H1 (cell line): ENCODE measurements at regions not wholly inside any gene's neighbourhood (a gene's known extent, or its start where the extent isn't known, plus 50 kb on each side); places are given as distances from the start of the nearest gene placed in this dataset.

Experiments used
- CTCF ChIA-PET: fragments of 300-600 bp; sonication (Branson Sonifier 250); formaldehyde crosslinking; loops from one replicate; lab custom pipeline; 2021; ENCODE audit not compliant: partially characterized antibody; lab: Charles Lee
- POLR2A ChIA-PET: fragments of 300-600 bp; sonication (Branson Sonifier 250); formaldehyde crosslinking; loops from one replicate; lab custom pipeline; 2021; ENCODE audit warnings: inconsistent platforms; ENCODE audit not compliant: partially characterized antibody; lab: Charles Lee
- DNase-seq, 2 experiments: peaks; one replicate each; pipeline versions ENCODE4 v3.0.0 to v3.0.0-alpha.2; 2010 to 2022; ENCODE audit warnings: low spot score in 2 of 2, low read depth in 1 of 2, mixed read lengths in 1 of 2
- FAIRE-seq: peaks from 2 replicates; lab custom pipeline; 2011; peaks lifted over from hg19 to GRCh38; lab: Jason Lieb, UNC
- H2AFZ ChIP-seq: 2 replicates; pipeline ENCODE4 v1.8.1; 2012; ENCODE audit warnings: low read length, inconsistent platforms
- H2AK5ac ChIP-seq: 2 replicates; pipeline ENCODE4 v1.6.1; 2013; ENCODE audit warnings: low read depth, low read length
- H2BK120ac ChIP-seq: replicated peaks from 2 replicates; pipeline ENCODE3; 2013; ENCODE audit warnings: low read depth, low read length, inconsistent platforms
- H2BK12ac ChIP-seq: 2 replicates; pipeline ENCODE4 v1.6.1; 2013; ENCODE audit warnings: low read depth, low read length
- H2BK15ac ChIP-seq: 2 replicates; pipeline ENCODE4 v1.6.1; 2013; ENCODE audit warnings: low read length
- H2BK20ac ChIP-seq: 2 replicates; pipeline ENCODE4 v1.6.1; 2013; ENCODE audit warnings: low read length
- H2BK5ac ChIP-seq: 2 replicates; pipeline ENCODE4 v1.6.1; 2013; ENCODE audit warnings: low read depth, low read length
- H3K14ac ChIP-seq: 2 replicates; pipeline ENCODE4 v1.6.1; 2013; ENCODE audit warnings: inconsistent platforms; ENCODE audit not compliant: insufficient read length
- H3K18ac ChIP-seq: 2 replicates; pipeline ENCODE4 v1.6.1; 2013; ENCODE audit warnings: low read length; ENCODE audit errors: extremely low read depth
- H3K23ac ChIP-seq: 2 replicates; pipeline ENCODE4 v1.6.1; 2013; ENCODE audit warnings: inconsistent platforms; ENCODE audit not compliant: insufficient read length
- H3K23me2 ChIP-seq: 2 replicates; pipeline ENCODE4 v1.6.1; 2013; ENCODE audit warnings: low read depth, low read length
- H3K27ac ChIP-seq: 2 replicates; pipeline ENCODE4 v1.6.1; 2011; ENCODE audit warnings: low read depth, low read length, inconsistent platforms
- H3K27me3 ChIP-seq, 4 experiments: replicated peaks in 1 of 4; 1 replicate in 1 of 4; 2 replicates in 3 of 4; pipeline versions ENCODE4 v1.6.1 to v1.8.1; 2011 to 2013; ENCODE audit warnings: low read length in 3 of 4, mild to moderate bottlenecking in 3 of 4, inconsistent platforms in 2 of 4, mixed read lengths in 2 of 4, moderate library complexity in 1 of 4; ENCODE audit not compliant: control insufficient read depth in 3 of 4, insufficient read depth in 3 of 4; ENCODE audit errors: extremely low read depth in 1 of 4
- H3K36me3 ChIP-seq, 4 experiments: 2 replicates each; pipeline versions ENCODE4 v1.6.1 to v1.8.1; 2011 to 2013; ENCODE audit warnings: mild to moderate bottlenecking in 4 of 4, low read length in 3 of 4, moderate library complexity in 2 of 4, control low read depth in 1 of 4, inconsistent platforms in 1 of 4; ENCODE audit not compliant: insufficient read depth in 4 of 4, control insufficient read depth in 2 of 4
- H3K4ac ChIP-seq: replicated peaks from 2 replicates; pipeline ENCODE3; 2013; ENCODE audit warnings: low read length, low read depth, mixed read lengths, inconsistent platforms; ENCODE audit not compliant: insufficient read length
- H3K4me1 ChIP-seq, 4 experiments: replicated peaks in 1 of 4; 1 replicate in 1 of 4; 2 replicates in 3 of 4; pipeline versions ENCODE4 v1.6.1 to v1.8.1; 2011 to 2013; ENCODE audit warnings: low read length in 3 of 4, inconsistent platforms in 2 of 4, mixed read lengths in 1 of 4; ENCODE audit not compliant: insufficient read depth in 4 of 4, control insufficient read depth in 3 of 4
- H3K4me2 ChIP-seq, 2 experiments: 2 replicates each; pipeline versions ENCODE4 v1.6.1 to v1.8.1; 2011 to 2013; ENCODE audit warnings: low read depth in 2 of 2, low read length in 2 of 2, control low read depth in 1 of 2, inconsistent platforms in 1 of 2, mild to moderate bottlenecking in 1 of 2; ENCODE audit not compliant: insufficient read depth in 1 of 2
- H3K4me3 ChIP-seq, 4 experiments: fragments of 200-600, 300-600 bp in 1 of 4; sonication (generic), shearing (Covaris generic), sonication (Bioruptor Twin) in 1 of 4; 2 replicates each; pipeline versions ENCODE4 v1.5.1 to v1.8.1; 2011 to 2016; ENCODE audit warnings: low read length in 4 of 4, low read depth in 3 of 4, control low read depth in 2 of 4, inconsistent platforms in 2 of 4, mild to moderate bottlenecking in 2 of 4, mixed read lengths in 1 of 4, moderate library complexity in 1 of 4; ENCODE audit not compliant: insufficient read depth in 2 of 4; ENCODE audit errors: extremely low read depth in 1 of 4
- H3K56ac ChIP-seq: replicated peaks from 2 replicates; pipeline ENCODE3; 2013; ENCODE audit warnings: low read depth, mild to moderate bottlenecking, mixed read lengths, low read length, inconsistent platforms; ENCODE audit not compliant: insufficient read length
- H3K79me1 ChIP-seq: 2 replicates; pipeline ENCODE4 v1.6.1; 2013; ENCODE audit warnings: low read depth, low read length, control low read depth
- H3K79me2 ChIP-seq, 2 experiments: 2 replicates each; pipeline versions ENCODE4 v1.6.1 to v1.8.1; 2012 to 2013; ENCODE audit warnings: low read length in 2 of 2, mild to moderate bottlenecking in 2 of 2, inconsistent platforms in 1 of 2; ENCODE audit not compliant: insufficient read depth in 2 of 2, control insufficient read depth in 1 of 2
- H3K9ac ChIP-seq, 4 experiments: replicated peaks in 1 of 4; 1 replicate in 1 of 4; 2 replicates in 3 of 4; pipeline versions ENCODE4 v1.6.1 to v1.8.1; 2011 to 2013; ENCODE audit warnings: low read depth in 3 of 4, low read length in 3 of 4, control low read depth in 2 of 4, mild to moderate bottlenecking in 2 of 4, moderate library complexity in 2 of 4, inconsistent platforms in 1 of 4; ENCODE audit errors: extremely low read depth in 1 of 4
- H3K9me3 ChIP-seq, 2 experiments: 2 replicates each; pipeline versions ENCODE4 v1.6.1 to v1.8.1; 2012 to 2013; ENCODE audit warnings: mild to moderate bottlenecking in 2 of 2, moderate library complexity in 2 of 2, control low read depth in 1 of 2, inconsistent platforms in 1 of 2, low read depth in 1 of 2, low read length in 1 of 2, mixed read lengths in 1 of 2; ENCODE audit not compliant: insufficient read depth in 2 of 2
- H4K20me1 ChIP-seq, 2 experiments: replicated peaks in 1 of 2; 2 replicates each; pipeline versions ENCODE3 to v1.8.1; 2011 to 2013; ENCODE audit warnings: inconsistent platforms in 2 of 2, low read length in 2 of 2, mild to moderate bottlenecking in 1 of 2; ENCODE audit not compliant: insufficient read depth in 2 of 2, control insufficient read depth in 1 of 2
- H4K5ac ChIP-seq: 2 replicates; pipeline ENCODE4 v1.6.1; 2013; ENCODE audit warnings: low read length, low read depth, mixed read lengths, inconsistent platforms; ENCODE audit not compliant: insufficient read length
- H4K8ac ChIP-seq: 2 replicates; pipeline ENCODE4 v1.8.0; 2013; ENCODE audit warnings: mild to moderate bottlenecking, moderate library complexity, low read length, inconsistent platforms; ENCODE audit not compliant: insufficient read depth; ENCODE audit errors: extremely low read depth
- H4K91ac ChIP-seq: replicated peaks from 2 replicates; pipeline ENCODE3; 2013; ENCODE audit warnings: low read length, mixed read lengths, inconsistent platforms; ENCODE audit not compliant: insufficient read length
- ATF2 ChIP-seq: IDR thresholded peaks from 2 replicates; pipeline ENCODE4 v1.6.1; 2012; ENCODE audit warnings: low read length, inconsistent platforms
- BACH1 ChIP-seq: IDR thresholded peaks from 2 replicates; pipeline ENCODE4 v1.6.1; 2012; ENCODE audit warnings: low read length, improper control_type of control experiment
- BRCA1 ChIP-seq: IDR thresholded peaks from 2 replicates; pipeline ENCODE4 v1.6.1; 2012; ENCODE audit warnings: low read depth, low read length, improper control_type of control experiment
- CBX8 ChIP-seq: fragments of 300-800, 300-1000 bp; sonication (generic); IDR thresholded peaks from 2 replicates; pipeline ENCODE4 v1.7.1; 2016; ENCODE audit warnings: low read depth, low read length, borderline replicate concordance
- EGR1 ChIP-seq: IDR thresholded peaks from 2 replicates; pipeline ENCODE4 v1.6.1; 2011; ENCODE audit warnings: low read depth, low read length, borderline replicate concordance
- HDAC2 ChIP-seq, 2 experiments: fragments of 300-600 bp in 1 of 2; sonication (generic) in 1 of 2; IDR thresholded peaks; 2 replicates each; pipeline ENCODE4 v1.6.1; 2011 to 2012; ENCODE audit warnings: low read depth in 2 of 2, low read length in 2 of 2, mild to moderate bottlenecking in 2 of 2, moderate library complexity in 2 of 2, borderline replicate concordance in 1 of 2, inconsistent platforms in 1 of 2
- HDAC6 ChIP-seq: IDR thresholded peaks from one replicate; pipeline ENCODE4 v1.7.1; 2012; ENCODE audit warnings: low read depth, mild to moderate bottlenecking, inconsistent platforms, low read length, moderate library complexity
- MAFK ChIP-seq: IDR thresholded peaks from 2 replicates; pipeline ENCODE4 v1.6.1; 2012; ENCODE audit warnings: low read depth, mild to moderate bottlenecking, improper control_type of control experiment, low read length
- RNF2 ChIP-seq: fragments of 200-900, 300-1000 bp; sonication (generic); IDR thresholded peaks from 2 replicates; pipeline ENCODE4 v1.7.1; 2016; ENCODE audit warnings: borderline replicate concordance, low read depth, mild to moderate bottlenecking, antibody characterized with exemption, low read length; ENCODE audit not compliant: poor library complexity, severe bottlenecking; ENCODE audit errors: missing control alignments
- SIX5 ChIP-seq: IDR thresholded peaks from 2 replicates; pipeline ENCODE4 v1.6.1; 2011; ENCODE audit warnings: mild to moderate bottlenecking, low read depth, low read length
- SP2 ChIP-seq: IDR thresholded peaks from 2 replicates; pipeline ENCODE4 v1.6.1; 2012; ENCODE audit warnings: mild to moderate bottlenecking, low read length, inconsistent platforms
- TBP ChIP-seq: IDR thresholded peaks from 2 replicates; pipeline ENCODE4 v1.6.1; 2011; ENCODE audit warnings: low read depth, low read length, improper control_type of control experiment
- TCF12 ChIP-seq: IDR thresholded peaks from 2 replicates; pipeline ENCODE4 v1.6.1; 2011; ENCODE audit warnings: low read depth, mild to moderate bottlenecking, low read length
- WGBS, 2 experiments: shearing (Covaris generic) in 1 of 2; methylation state at CpG; one replicate each; pipeline versions ENCODE4 v1.1.6 to v1.1.7; 2013 to 2015; ENCODE audit warnings: low lambda C conversion rate in 2 of 2, mixed read lengths in 2 of 2, inconsistent platforms in 1 of 2, low coverage in 1 of 2, missing lambda C conversion rate in 1 of 2; ENCODE audit not compliant: insufficient replicate concordance in 2 of 2, insufficient coverage in 1 of 2, insufficient read length in 1 of 2; ENCODE audit errors: extremely low coverage in 1 of 2, missing lambda C conversion rate in 1 of 2; 5-methylcytosine and 5-hydroxymethylcytosine counted together

GRCh38 chr10:42935466-42935865 is 141.4 kb upstream of the RET start:
- TF ChIP-seq SIX5 (no peak), HDAC6 (no peak), TCF12 (no peak), CBX8 (no peak), EGR1 (no peak), TBP (no peak), BRCA1 (no peak), RNF2 (no peak), SP2 (no peak), ATF2 (no peak), BACH1 (no peak), HDAC2 (IDR thresholded peaks at IDR 0.05; ENCODE audit: borderline replicate concordance in 1 of 2, low read depth in 2 of 2, low read length in 2 of 2) (no peak), MAFK (no peak)
- CTCF ChIA-PET = interaction anchor here (3.4 kb wide), 1 partner anchor 144 kb away, joined by 13 read pairs; no protein-coding TSS in a partner anchor

More at GRCh38 chr10:42935466-42935865, 141.4 kb upstream of the RET start:
- Histone ChIP-seq H3K4me3 (no peak overlapping the region), H4K91ac (no peak overlapping the region), H3K9ac (no peak overlapping the region), H3K79me2 (no peaks in the 10 kb centered on the region), H3K27me3 (peaks cover 1 to 26% (median 24%) of the 10 kb centered on the region in 4 experiments), H3K4me2 (no peak overlapping the region), H2AFZ (no peak overlapping the region), H2BK120ac (no peak overlapping the region), H2BK12ac (no peak overlapping the region), H3K18ac (no peak overlapping the region), H3K79me1 (no peaks in the 10 kb centered on the region), H3K23me2 (peaks cover 12% of the 10 kb centered on the region), H3K14ac (no peak overlapping the region), H3K27ac (no peak overlapping the region), H3K56ac (no peak overlapping the region), H3K23ac (no peak overlapping the region), H4K5ac (no peak overlapping the region), H2AK5ac (0 out of 2 replicates have a peak overlapping the region, but pooled peaks have one; percentile 15), H2BK5ac (no peak overlapping the region), H3K36me3 (no peaks in the 10 kb centered on the region), H4K8ac (peak overlapping the region; percentile 7; the same call in 1 of the 2 replicates), H4K20me1 (no peaks in the 10 kb centered on the region), H3K4ac (no peak overlapping the region), H3K4me1 (peaks cover 0 to 13% (median under 1%) of the 10 kb centered on the region in 4 experiments; a peak in 5 of 7 replicates), H2BK15ac (no peak overlapping the region; the same call in 1 of the 2 replicates), H3K9me3 (no peaks in the 10 kb centered on the region), H2BK20ac (no peak overlapping the region)
- WGBS, 2 experiments = 83% methylated on average over 8 of the region's 8 CpGs; no CpG with 5 or more reads in 1 of the 2 experiments
- POLR2A ChIA-PET = no interaction called here
- FAIRE-seq (no peak), DNase-seq (no peak)
